K562 (cell line): ENCODE measurements at regions not wholly inside any gene's neighbourhood (a gene's known extent, or its start where the extent isn't known, plus 50 kb on each side); places are given as distances from the start of the nearest gene placed in this dataset.

Experiments used
- ATAC-seq: fragments of 200-7000 bp; cut with Tn5 transposase; 3 replicates; pipeline ENCODE4 v1.9.1; 2020; ENCODE audit warnings: moderate library complexity
- BruUV-seq: library from RNA; stranded (reverse); fragments of 400-500 nt; replicated peaks from 2 replicates; lab custom pipeline; 2021; lab: Mats Ljungman, UMichigan
- CTCF ChIA-PET: fragments of 300-600 bp; formaldehyde crosslinking; extraction: SDS; loops from one replicate; lab custom pipeline; 2021; ENCODE audit warnings: low intra/inter-chr PET ratio; lab: Yijun Ruan, JAX
- POLR2A ChIA-PET: fragments of 300-600, 350-650 bp; sonication (Branson Sonifier 250); formaldehyde crosslinking; extraction: SDS; loops from one replicate; lab custom pipeline; 2021; ENCODE audit warnings: antibody characterized with exemption, inconsistent platforms; lab: Yijun Ruan, JAX
- DNase-seq, 4 experiments: peaks; one replicate each; pipeline versions ENCODE4 v3.0.0 to v3.0.0-alpha.2; 2011 to 2018; ENCODE audit warnings: low spot score in 3 of 4, mixed read lengths in 3 of 4; ENCODE audit errors: extremely low read depth in 1 of 4
- FAIRE-seq: peaks from 2 replicates; lab custom pipeline; 2011; peaks lifted over from hg19 to GRCh38; lab: Jason Lieb, UNC
- H2AFZ ChIP-seq: 2 replicates; pipeline ENCODE4 v1.6.0; 2011; ENCODE audit warnings: low read depth, low read length, control low read depth, inconsistent platforms
- H3K27ac ChIP-seq: fragments of 200-600 bp; 3 replicates; pipeline ENCODE4 v1.8.0; 2011; ENCODE audit warnings: low read depth, mild to moderate bottlenecking, control low read depth, inconsistent platforms, low read length, moderate library complexity, mixed read lengths; ENCODE audit errors: extremely low read depth
- H3K27me3 ChIP-seq, 2 experiments: fragments of 300-600 bp in 1 of 2; 2 replicates in 1 of 2; 3 replicates in 1 of 2; pipeline versions ENCODE4 v1.6.0 to v1.8.0; 2011; ENCODE audit warnings: inconsistent platforms in 2 of 2, low read length in 2 of 2, mild to moderate bottlenecking in 1 of 2, mixed read lengths in 1 of 2, moderate library complexity in 1 of 2; ENCODE audit not compliant: control insufficient read depth in 2 of 2, insufficient read depth in 2 of 2
- H3K36me3 ChIP-seq: fragments of 300-600 bp; 3 replicates; pipeline ENCODE4 v1.8.0; 2011; ENCODE audit warnings: mild to moderate bottlenecking, low read length, inconsistent platforms; ENCODE audit not compliant: control insufficient read depth, insufficient read depth
- H3K4me1 ChIP-seq, 2 experiments: fragments of 200-600 bp in 1 of 2; replicated peaks in 1 of 2; 2 replicates in 1 of 2; 3 replicates in 1 of 2; pipeline versions ENCODE4 v1.5.1 to v1.8.0; 2011; ENCODE audit warnings: inconsistent platforms in 2 of 2, low read length in 2 of 2, mild to moderate bottlenecking in 1 of 2, mixed read lengths in 1 of 2, moderate library complexity in 1 of 2; ENCODE audit not compliant: control insufficient read depth in 2 of 2, insufficient read depth in 2 of 2
- H3K4me2 ChIP-seq: 2 replicates; pipeline ENCODE4 v1.6.1; 2011; ENCODE audit warnings: low read length, control low read depth, inconsistent platforms, mixed read lengths; ENCODE audit not compliant: insufficient read depth
- H3K4me3 ChIP-seq: fragments of 200-600 bp; sonication (generic), shearing (Covaris generic); 2 replicates; pipeline ENCODE4 v1.5.1; 2016; ENCODE audit warnings: control low read depth, inconsistent platforms
- H3K79me2 ChIP-seq: fragments of 200-600 bp; 3 replicates; pipeline ENCODE4 v1.8.0; 2011; ENCODE audit warnings: low read length, inconsistent platforms; ENCODE audit not compliant: control insufficient read depth, insufficient read depth
- H3K9ac ChIP-seq, 2 experiments: 2 replicates each; pipeline versions ENCODE4 v1.6.0 to v1.6.1; 2011; ENCODE audit warnings: low read depth in 2 of 2, low read length in 2 of 2, control low read depth in 1 of 2, inconsistent platforms in 1 of 2, mild to moderate bottlenecking in 1 of 2, mixed read lengths in 1 of 2; ENCODE audit not compliant: insufficient read depth in 1 of 2
- H3K9me1 ChIP-seq: one replicate; pipeline ENCODE4 v1.6.0; 2011; ENCODE audit warnings: inconsistent platforms, mild to moderate bottlenecking, low read length, moderate library complexity; ENCODE audit not compliant: control insufficient read depth, insufficient read depth
- H3K9me3 ChIP-seq: replicated peaks from 2 replicates; pipeline ENCODE4 v1.5.1; 2011; ENCODE audit warnings: low read depth, low read length, inconsistent platforms; ENCODE audit not compliant: control insufficient read depth, insufficient read depth
- H4K20me1 ChIP-seq: replicated peaks from 2 replicates; pipeline ENCODE4 v1.6.1; 2011; ENCODE audit warnings: low read length, inconsistent platforms, mixed read lengths; ENCODE audit not compliant: control insufficient read depth, insufficient read depth
- ARID1B ChIP-seq: fragments of 450-650 bp; IDR thresholded peaks from 2 replicates; pipeline ENCODE4 v1.6.1; 2016; ENCODE audit warnings: antibody characterized with exemption, mild to moderate bottlenecking, inconsistent platforms
- BCOR ChIP-seq: fragments of 450-650 bp; IDR thresholded peaks from 2 replicates; pipeline ENCODE4 v1.6.1; 2016
- CSDE1 ChIP-seq, 2 experiments: fragments of 450-650 bp; IDR thresholded peaks; 2 replicates each; pipeline ENCODE4 v1.6.1; 2016; ENCODE audit warnings: mild to moderate bottlenecking in 1 of 2
- MED1 ChIP-seq: sonication (generic); formaldehyde crosslinking; IDR thresholded peaks from 2 replicates; pipeline ENCODE4 v1.8.1; 2023; ENCODE audit warnings: missing genetic modification reagents, borderline replicate concordance
- SIN3B ChIP-seq: fragments of 450-650 bp; IDR thresholded peaks from 2 replicates; pipeline ENCODE4 v1.6.1; 2017; ENCODE audit warnings: low read depth, mild to moderate bottlenecking, moderate library complexity
- WGBS: fragments of 100-300 bp; shearing (Covaris generic); methylation state at CpG from one replicate; pipeline ENCODE4 v1.1.6; 2016; ENCODE audit warnings: low coverage, mixed read lengths; ENCODE audit not compliant: insufficient coverage; ENCODE audit errors: missing lambda C conversion rate; 5-methylcytosine and 5-hydroxymethylcytosine counted together
- in situ Hi-C: fragments of 300-500 bp; cut with MboI; formaldehyde crosslinking; loops from 4 replicates; pipeline ENCODE4 v1.15.0; 2018; ENCODE audit warnings: inconsistent platforms, mixed read lengths
- intact Hi-C: fragments of 100-400 bp; cut with micrococcal nuclease; formaldehyde crosslinking; loops from 2 replicates; pipeline ENCODE4 v1.14.2; 2022
- TF ChIP-seq, protein P1 (sequence below), 2 experiments: fragments of 450-650 bp; IDR thresholded peaks; 2 replicates each; pipeline ENCODE4 v1.6.1; 2016; ENCODE audit warnings: mild to moderate bottlenecking in 2 of 2, borderline replicate concordance in 1 of 2, low read depth in 1 of 2, moderate library complexity in 1 of 2
- TF ChIP-seq, protein P2 (sequence below): sonication (generic); formaldehyde crosslinking; IDR thresholded peaks from 2 replicates; pipeline ENCODE4 v1.8.1; 2023; ENCODE audit warnings: mild to moderate bottlenecking, missing genetic modification reagents

GRCh38 chr12:74391283-74391682, 146.4 kb upstream of the ATXN7L3B start:
- TF ChIP-seq SIN3B (no peak), BCOR (no peak)
- TF ChIP-seq, all 486 proteins: peak for 0
- Histone ChIP-seq H3K27me3 (no peaks in the 10 kb centered on the region), H3K36me3 (no peaks in the 10 kb centered on the region), H3K4me3 (no peak overlapping the region), H3K9me1 (no peaks in the 10 kb centered on the region), H3K9me3 (no peaks in the 10 kb centered on the region), H3K79me2 (no peaks in the 10 kb centered on the region), H4K20me1 (no peaks in the 10 kb centered on the region), H3K9ac (no peak overlapping the region), H3K27ac (no peak overlapping the region), H2AFZ (no peak overlapping the region), H3K4me2 (no peak overlapping the region), H3K4me1 (no peaks in the 10 kb centered on the region)
- ATAC-seq (no peak), FAIRE-seq (no peak), DNase-seq (no peak)
- ChIA-PET CTCF (no interaction called here), POLR2A (interaction anchor here (0.7 kb wide), 1 partner anchor 49 kb away, joined by 3 read pairs; no protein-coding TSS in a partner anchor)
- BruUV-seq, result no TSS peak
- intact Hi-C loops (no loop called here), in situ Hi-C loops (no loop called here)
- 1% methylated on average over 7 of the region's 7 CpGs for WGBS

- in situ Hi-C loops (no loop called here), intact Hi-C loops (no loop called here)
- Histone ChIP-seq H2AFZ (no peak overlapping the region), H3K4me1 (no peaks in the 10 kb centered on the region), H3K79me2 (no peaks in the 10 kb centered on the region), H3K9me1 (no peaks in the 10 kb centered on the region), H4K20me1 (no peaks in the 10 kb centered on the region), H3K27me3 (no peaks in the 10 kb centered on the region), H3K4me3 (no peak overlapping the region), H3K9ac (no peak overlapping the region), H3K4me2 (no peak overlapping the region), H3K27ac (no peak overlapping the region), H3K36me3 (no peaks in the 10 kb centered on the region), H3K9me3 (no peaks in the 10 kb centered on the region)
- CTCF ChIA-PET, result no interaction called here
- FAIRE-seq (peak; percentile 26), DNase-seq (no peak), ATAC-seq (no peak)
- POLR2A ChIA-PET, result no interaction called here
- 4% methylated on average over 4 of the region's 4 CpGs for WGBS
- BruUV-seq, result no TSS peak
- no peak for TF ChIP-seq MED1 (CRISPR knock-in tag)
- no peak for TF ChIP-seq ARID1B
- TF ChIP-seq, protein P1, sequence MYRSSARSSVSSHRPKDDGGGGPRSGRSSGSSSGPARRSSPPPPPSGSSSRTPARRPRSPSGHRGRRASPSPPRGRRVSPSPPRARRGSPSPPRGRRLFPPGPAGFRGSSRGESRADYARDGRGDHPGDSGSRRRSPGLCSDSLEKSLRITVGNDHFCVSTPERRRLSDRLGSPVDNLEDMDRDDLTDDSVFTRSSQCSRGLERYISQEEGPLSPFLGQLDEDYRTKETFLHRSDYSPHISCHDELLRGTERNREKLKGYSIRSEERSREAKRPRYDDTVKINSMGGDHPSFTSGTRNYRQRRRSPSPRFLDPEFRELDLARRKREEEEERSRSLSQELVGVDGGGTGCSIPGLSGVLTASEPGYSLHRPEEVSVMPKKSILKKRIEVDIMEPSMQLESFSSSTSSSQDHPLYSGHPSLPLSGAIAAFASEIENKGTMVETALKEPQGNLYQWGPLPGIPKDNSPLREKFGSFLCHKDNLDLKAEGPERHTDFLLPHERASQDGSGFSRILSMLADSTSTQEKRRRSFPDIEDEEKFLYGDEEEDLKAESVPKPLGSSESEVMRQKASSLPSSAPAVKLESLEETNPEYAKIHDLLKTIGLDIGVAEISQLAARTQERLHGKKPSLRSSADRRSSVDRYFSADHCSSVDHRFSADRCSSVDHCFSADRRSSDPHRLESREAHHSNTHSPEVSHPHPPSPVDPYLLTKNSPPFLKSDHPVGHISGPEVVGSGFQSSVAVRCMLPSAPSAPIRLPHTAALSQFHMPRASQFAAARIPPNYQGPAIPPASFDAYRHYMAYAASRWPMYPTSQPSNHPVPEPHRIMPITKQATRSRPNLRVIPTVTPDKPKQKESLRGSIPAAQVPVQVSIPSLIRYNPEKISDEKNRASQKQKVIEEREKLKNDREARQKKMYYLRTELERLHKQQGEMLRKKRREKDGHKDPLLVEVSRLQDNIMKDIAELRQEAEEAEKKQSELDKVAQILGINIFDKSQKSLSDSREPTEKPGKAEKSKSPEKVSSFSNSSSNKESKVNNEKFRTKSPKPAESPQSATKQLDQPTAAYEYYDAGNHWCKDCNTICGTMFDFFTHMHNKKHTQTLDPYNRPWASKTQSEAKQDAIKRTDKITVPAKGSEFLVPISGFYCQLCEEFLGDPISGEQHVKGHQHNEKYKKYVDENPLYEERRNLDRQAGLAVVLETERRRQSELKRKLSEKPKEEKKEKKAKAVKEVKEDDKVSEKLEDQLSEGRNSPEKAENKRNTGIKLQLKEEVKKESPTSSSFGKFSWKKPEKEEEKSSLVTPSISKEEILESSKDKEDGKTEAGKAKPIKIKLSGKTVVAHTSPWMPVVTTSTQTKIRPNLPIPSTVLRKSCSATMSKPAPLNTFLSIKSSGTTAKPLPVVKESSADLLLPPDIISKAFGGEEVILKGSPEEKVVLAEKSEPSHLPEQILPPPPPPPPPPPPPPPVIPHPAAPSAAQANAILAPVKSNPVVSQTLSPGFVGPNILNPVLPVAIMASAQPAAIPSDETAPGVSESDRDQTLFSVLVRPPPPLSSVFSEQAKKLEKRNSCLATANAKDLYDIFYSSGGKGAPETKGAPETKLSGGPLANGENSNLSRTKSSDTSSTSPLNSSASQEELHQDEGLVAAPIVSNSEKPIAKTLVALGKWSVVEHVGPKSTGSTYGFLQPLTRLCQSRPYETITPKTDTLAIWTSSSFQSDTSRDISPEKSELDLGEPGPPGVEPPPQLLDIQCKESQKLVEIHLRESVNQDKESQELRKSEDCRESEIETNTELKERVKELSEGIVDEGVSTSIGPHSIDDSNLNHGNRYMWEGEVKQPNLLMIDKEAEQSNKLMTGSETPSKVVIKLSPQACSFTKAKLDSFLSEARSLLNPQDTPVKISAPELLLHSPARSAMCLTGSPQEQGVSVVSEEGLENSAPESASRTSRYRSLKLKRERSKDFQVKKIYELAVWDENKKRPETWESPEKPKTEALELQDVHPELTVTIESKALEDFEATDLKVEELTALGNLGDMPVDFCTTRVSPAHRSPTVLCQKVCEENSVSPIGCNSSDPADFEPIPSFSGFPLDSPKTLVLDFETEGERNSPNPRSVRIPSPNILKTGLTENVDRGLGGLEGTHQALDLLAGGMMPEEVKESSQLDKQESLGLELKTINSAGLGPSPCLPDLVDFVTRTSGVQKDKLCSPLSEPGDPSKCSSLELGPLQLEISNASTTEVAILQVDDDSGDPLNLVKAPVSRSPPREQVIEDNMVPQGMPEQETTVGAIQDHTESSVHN (IDR thresholded peaks at IDR 0.05; ENCODE audit: borderline replicate concordance in 1 of 2, low read depth in 1 of 2), result no peak
- TF ChIP-seq CSDE1 (IDR thresholded peaks at IDR 0.05), result no peak
- TF ChIP-seq, protein P2, sequence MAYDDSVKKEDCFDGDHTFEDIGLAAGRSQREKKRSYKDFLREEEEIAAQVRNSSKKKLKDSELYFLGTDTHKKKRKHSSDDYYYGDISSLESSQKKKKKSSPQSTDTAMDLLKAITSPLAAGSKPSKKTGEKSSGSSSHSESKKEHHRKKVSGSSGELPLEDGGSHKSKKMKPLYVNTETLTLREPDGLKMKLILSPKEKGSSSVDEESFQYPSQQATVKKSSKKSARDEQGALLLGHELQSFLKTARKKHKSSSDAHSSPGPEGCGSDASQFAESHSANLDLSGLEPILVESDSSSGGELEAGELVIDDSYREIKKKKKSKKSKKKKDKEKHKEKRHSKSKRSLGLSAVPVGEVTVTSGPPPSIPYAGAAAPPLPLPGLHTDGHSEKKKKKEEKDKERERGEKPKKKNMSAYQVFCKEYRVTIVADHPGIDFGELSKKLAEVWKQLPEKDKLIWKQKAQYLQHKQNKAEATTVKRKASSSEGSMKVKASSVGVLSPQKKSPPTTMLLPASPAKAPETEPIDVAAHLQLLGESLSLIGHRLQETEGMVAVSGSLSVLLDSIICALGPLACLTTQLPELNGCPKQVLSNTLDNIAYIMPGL (CRISPR knock-in tag), result no peak
Measured at GRCh38 chr12:74393272-74393671, 144.4 kb upstream of the ATXN7L3B start.
